ENCODE measurements at regions not wholly inside any gene's neighbourhood (a gene's known extent, or its start where the extent isn't known, plus 50 kb on each side); places are given as distances from the start of the nearest gene placed in this dataset.

DNA sequence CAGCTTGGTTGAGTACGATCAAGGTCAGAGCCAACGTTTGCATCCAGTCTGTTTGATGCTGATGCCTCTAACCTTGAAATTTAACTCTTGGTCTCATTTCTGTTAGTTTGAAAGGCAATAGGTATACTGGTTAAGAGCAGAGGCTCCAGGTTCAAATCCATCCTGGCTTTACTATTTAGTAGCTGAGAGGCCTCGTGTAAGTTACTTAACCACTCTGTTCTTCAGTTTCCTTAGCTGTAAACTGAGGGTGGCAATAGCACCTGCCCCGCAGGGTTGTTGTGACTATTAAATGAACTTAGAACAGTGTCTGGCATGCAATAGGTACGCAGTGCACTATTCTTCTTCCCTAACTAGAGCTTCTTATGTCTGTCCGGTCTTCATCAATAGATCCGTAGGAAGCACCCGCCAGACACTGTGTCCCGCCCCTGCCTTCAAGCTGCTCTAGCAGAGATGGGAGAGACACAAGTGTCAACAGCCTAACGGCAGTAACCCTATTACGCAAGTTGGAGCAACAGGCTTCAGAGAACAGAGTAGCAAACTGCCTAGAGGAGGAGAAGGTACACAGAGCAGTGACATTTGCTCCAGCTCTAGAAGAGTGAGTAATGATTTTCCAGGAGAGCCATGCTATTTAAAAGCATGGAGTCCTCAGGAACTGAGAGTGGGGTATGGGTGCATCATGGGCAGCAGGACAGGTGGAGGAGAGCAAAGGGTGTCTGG, 62.7 kb upstream of the ST3GAL5 start:
- Histone ChIP-seq H3K9ac (ENCODE audit: insufficient read depth in 1 of 2, low read length in 2 of 2) (no peak overlapping the region), H3K36me3 (ENCODE audit: control insufficient read depth in 4 of 4, insufficient read depth in 4 of 4, low read length in 4 of 4) (no peaks in the 10 kb centered on the region), H3K27ac (ENCODE audit: low read depth in 1 of 2, low read length in 1 of 2) (peak overlapping the region in 1 of 2 donors; percentile 60), H3K4me1 (ENCODE audit: control insufficient read depth in 5 of 5, insufficient read depth in 5 of 5, low read length in 5 of 5) (peaks cover 0 to 26% (median 8%) of the 10 kb centered on the region in 5 donors), H3K4me3 (no peak overlapping the region), H3K9me3 (ENCODE audit: control insufficient read depth in 4 of 4, insufficient read depth in 3 of 4, low read length in 3 of 4) (peaks cover 0 to 2% (median 0%) of the 10 kb centered on the region in 4 donors), H3K27me3 (ENCODE audit: control insufficient read depth in 3 of 3, insufficient read depth in 3 of 3, low read length in 2 of 3) (no peaks in the 10 kb centered on the region)
- DNase-seq (no peak), ATAC-seq (ENCODE audit: insufficient read depth, low FRiP score) (peak; percentile 23)
- no peak for TF ChIP-seq CTCF (IDR thresholded peaks at IDR 0.05; ENCODE audit: control extremely low read depth, extremely low read depth)
- WGBS, 2 donors: 54 to 78% methylated on average over 11 of the region's 11 CpGs

DNA sequence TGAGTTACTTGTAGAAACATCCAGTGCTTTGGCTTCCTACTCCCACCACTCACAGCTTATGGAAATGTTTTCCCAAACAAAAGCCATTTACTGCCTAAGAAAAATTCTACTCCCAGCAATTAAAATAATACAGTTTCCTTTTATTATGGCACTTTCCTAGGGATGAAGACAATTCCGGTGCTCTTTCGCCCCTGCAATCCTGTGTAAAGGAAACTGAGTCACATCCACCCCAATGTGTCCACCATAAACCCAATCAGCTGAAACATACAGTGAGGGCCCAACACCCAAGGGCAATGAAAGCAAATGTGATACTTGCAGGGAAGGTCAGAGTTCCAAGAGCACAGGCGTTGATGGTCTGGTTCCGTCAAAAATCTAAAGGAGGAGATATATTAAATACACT, 62.0 kb upstream of the ST3GAL5 start:
- H3K27me3 ChIP-seq (ENCODE audit: control insufficient read depth in 3 of 3, insufficient read depth in 3 of 3, low read length in 2 of 3): no peaks in the 10 kb centered on the region
- H3K4me1 ChIP-seq (ENCODE audit: control insufficient read depth in 5 of 5, insufficient read depth in 5 of 5, low read length in 5 of 5): peaks cover 0 to 21% (median 8%) of the 10 kb centered on the region in 5 donors
- ATAC-seq (ENCODE audit: insufficient read depth, low FRiP score): no peak
- no peak overlapping the region for H3K4me3 ChIP-seq
- TF ChIP-seq CTCF (IDR thresholded peaks at IDR 0.05; ENCODE audit: control extremely low read depth, extremely low read depth): no peak
- peak overlapping the region in 1 of 2 donors; percentile 23 for H3K27ac ChIP-seq (ENCODE audit: low read depth in 1 of 2, low read length in 1 of 2)
- H3K9me3 ChIP-seq (ENCODE audit: control insufficient read depth in 4 of 4, insufficient read depth in 3 of 4, low read length in 3 of 4): peaks cover 0 to 2% (median 0%) of the 10 kb centered on the region in 4 donors
- no peak overlapping the region for H3K9ac ChIP-seq (ENCODE audit: insufficient read depth in 1 of 2, low read length in 2 of 2)
- 94 to 97% methylated on average over 4 of the region's 4 CpGs for WGBS, 2 donors
- DNase-seq: no peak
- no peaks in the 10 kb centered on the region for H3K36me3 ChIP-seq (ENCODE audit: control insufficient read depth in 4 of 4, insufficient read depth in 4 of 4, low read length in 4 of 4)

GRCh38 chr2:85949280-85949679, 60.5 kb upstream of the ST3GAL5 start:
- H3K9ac ChIP-seq (ENCODE audit: insufficient read depth in 1 of 2, low read length in 2 of 2): no peak overlapping the region
- no peaks in the 10 kb centered on the region for H3K36me3 ChIP-seq (ENCODE audit: control insufficient read depth in 4 of 4, insufficient read depth in 4 of 4, low read length in 4 of 4)
- H3K4me1 ChIP-seq (ENCODE audit: control insufficient read depth in 5 of 5, insufficient read depth in 5 of 5, low read length in 5 of 5): peaks cover 0 to 19% (median 8%) of the 10 kb centered on the region in 5 donors
- no peak for TF ChIP-seq CTCF (IDR thresholded peaks at IDR 0.05; ENCODE audit: control extremely low read depth, extremely low read depth)
- peak overlapping the region in 1 of 2 donors; percentile 37 for H3K27ac ChIP-seq (ENCODE audit: low read depth in 1 of 2, low read length in 1 of 2)
- ATAC-seq (ENCODE audit: insufficient read depth, low FRiP score) (peak; percentile 5), DNase-seq (peak; percentile 77 to 92 (median 83))
- H3K4me3 ChIP-seq: no peak overlapping the region
- no peaks in the 10 kb centered on the region for H3K27me3 ChIP-seq (ENCODE audit: control insufficient read depth in 3 of 3, insufficient read depth in 3 of 3, low read length in 2 of 3)
- H3K9me3 ChIP-seq (ENCODE audit: control insufficient read depth in 4 of 4, insufficient read depth in 3 of 4, low read length in 3 of 4): peaks cover 0 to 2% (median 0%) of the 10 kb centered on the region in 4 donors
- WGBS, 2 donors: 51 to 65% methylated on average over 5 of the region's 5 CpGs
